ENCODE measurements at regions not wholly inside any gene's neighbourhood (a gene's known extent, or its start where the extent isn't known, plus 50 kb on each side); places are given as distances from the start of the nearest gene placed in this dataset.

DNA sequence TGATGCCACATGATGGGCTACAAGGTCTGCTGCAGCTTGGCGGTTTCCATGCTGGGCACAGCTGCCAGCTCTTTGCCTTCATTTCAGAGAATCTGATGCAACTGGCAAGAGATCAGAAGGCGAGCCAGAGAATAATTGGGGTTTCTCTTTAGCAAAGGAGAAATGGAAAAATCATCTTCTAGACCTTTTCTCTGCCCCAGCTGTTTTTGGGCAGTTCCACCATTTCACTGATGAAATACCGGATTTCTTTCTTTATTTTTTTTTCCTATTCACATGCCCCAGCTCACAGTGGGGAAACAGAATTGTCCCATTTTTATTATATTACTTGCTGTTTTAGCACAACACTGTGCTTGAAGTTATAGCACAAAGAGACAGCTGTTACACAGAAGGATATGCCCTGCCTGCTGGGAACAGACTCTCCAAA, 439.3 kb upstream of the GOT2 start (continued):
- TF ChIP-seq RELB (IDR thresholded peaks at IDR 0.05; ENCODE audit: low read depth) (no peak), JUND (IDR thresholded peaks at IDR 0.05; ENCODE audit: low read depth, low read length) (no peak)

DNA sequence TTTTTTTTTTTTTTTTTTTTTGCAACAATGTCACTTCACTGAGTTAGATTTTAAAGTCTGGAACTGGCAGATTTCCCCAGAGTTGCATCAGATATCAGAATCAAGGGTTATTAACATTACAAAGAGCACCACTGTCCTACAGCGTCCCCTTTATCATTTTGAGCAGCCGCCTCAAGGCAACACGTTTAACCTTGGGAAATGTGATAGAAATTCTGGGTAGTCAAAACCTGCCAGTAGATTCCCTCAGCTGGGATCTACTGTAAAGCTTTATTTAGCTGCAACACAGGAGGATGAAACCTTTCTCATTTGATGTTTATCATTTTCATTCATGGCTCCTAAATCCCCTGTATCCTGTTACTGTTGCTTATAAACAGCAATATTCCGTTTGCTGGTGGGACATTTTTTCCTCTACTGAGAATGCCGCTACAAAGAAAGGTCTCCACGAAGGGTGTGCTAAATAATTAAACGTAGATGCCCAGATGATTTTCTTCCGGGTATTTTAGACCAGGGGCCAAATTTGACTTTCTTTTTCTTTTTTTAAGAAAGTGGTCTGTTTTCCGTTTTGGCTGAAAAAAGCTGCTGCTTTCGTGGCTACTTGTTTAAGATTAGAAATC, 436.1 kb upstream of the GOT2 start:
- no peak overlapping the region for H2AFZ ChIP-seq (ENCODE audit: control insufficient read depth, low read depth, low read length)
- CTCF ChIA-PET, result interaction anchor here (1.0 kb wide), 2 partner anchors 11 to 326 kb away, joined by 3 to 5 read pairs; no protein-coding TSS in a partner anchor
- 32% methylated on average over 10 of the region's 10 CpGs for WGBS (ENCODE audit: insufficient coverage, insufficient replicate concordance, low lambda C conversion rate, missing lambda C conversion rate)
- no peaks in the 10 kb centered on the region for H3K4me1 ChIP-seq (ENCODE audit: control insufficient read depth, insufficient read depth, low read length)
- H3K9me3 ChIP-seq (replicated peaks; ENCODE audit: control insufficient read depth, insufficient read depth, low read length), result no peaks in the 10 kb centered on the region
- no peak overlapping the region for H3K27ac ChIP-seq (ENCODE audit: control insufficient read depth, insufficient read depth)
- H3K4me3 ChIP-seq, result no peak overlapping the region
- in situ Hi-C loops (cut with MboI) (no loop called here), intact Hi-C loops (cut with micrococcal nuclease; ENCODE audit: unreplicated experiment) (no loop called here)
- no peaks in the 10 kb centered on the region for H3K36me3 ChIP-seq (ENCODE audit: control insufficient read depth in 2 of 2, insufficient read depth in 2 of 2, low read length in 1 of 2)
- RAD21 ChIA-PET (ENCODE audit: unreplicated experiment), result no interaction called here
- DNase-seq (ENCODE audit: low read depth, low spot score), result no peak
- H4K20me1 ChIP-seq (ENCODE audit: control insufficient read depth, insufficient read depth), result no peaks in the 10 kb centered on the region
- TF ChIP-seq MXI1 (IDR thresholded peaks at IDR 0.05; ENCODE audit: low read depth, low read length), result no peak
- TF ChIP-seq HDGF (IDR thresholded peaks at IDR 0.05), result no peak
- TF ChIP-seq DPF2 (IDR thresholded peaks at IDR 0.05), result no peak
- TF ChIP-seq MEF2B (IDR thresholded peaks at IDR 0.05; ENCODE audit: partially characterized antibody, poor library complexity, severe bottlenecking), result no peak
- TF ChIP-seq SMC3 (IDR thresholded peaks at IDR 0.05; ENCODE audit: borderline replicate concordance, low read length), result no peak
- TF ChIP-seq CEBPB (IDR thresholded peaks at IDR 0.05; ENCODE audit: borderline replicate concordance in 1 of 2, low read depth in 2 of 2, low read length in 2 of 2), result no peak
- no peak for TF ChIP-seq NFIC (IDR thresholded peaks at IDR 0.05; ENCODE audit: low read depth, low read length)
- no peak for TF ChIP-seq MEF2A (IDR thresholded peaks at IDR 0.05; ENCODE audit: insufficient read depth, low read depth, low read length)
- TF ChIP-seq TCF7 (IDR thresholded peaks at IDR 0.05; ENCODE audit: borderline replicate concordance), result no peak
- TF ChIP-seq REST (IDR thresholded peaks at IDR 0.05; ENCODE audit: low read depth, low read length), result no peak
- H3K27me3 ChIP-seq (replicated peaks in 1 of 2; ENCODE audit: control insufficient read depth in 2 of 2, insufficient read depth in 2 of 2, low read length in 1 of 2), result no peaks in the 10 kb centered on the region
- BruUV-seq (replicated peaks), result no TSS peak
- H3K9ac ChIP-seq (ENCODE audit: control insufficient read depth, insufficient read depth, low read length), result no peak overlapping the region
- ATAC-seq, result no peak
- SMC1A ChIA-PET (ENCODE audit: uncharacterized antibody, unreplicated experiment), result no interaction called here
- no peak overlapping the region for H3K4me2 ChIP-seq (ENCODE audit: control insufficient read depth, insufficient read depth)
- no peaks in the 10 kb centered on the region for H3K79me2 ChIP-seq (ENCODE audit: control insufficient read depth, insufficient read depth, low read length)
- POLR2A ChIA-PET, result interaction anchor here (0.6 kb wide), 1 partner anchor 126 kb away, joined by 7 read pairs; no protein-coding TSS in a partner anchor
- no peak for FAIRE-seq
